ENCODE measurements at regions not wholly inside any gene's neighbourhood (a gene's known extent, or its start where the extent isn't known, plus 50 kb on each side); places are given as distances from the start of the nearest gene placed in this dataset.
"Not testable (repeated sequence)": the region's sequence is repeated elsewhere in the genome, so short reads cannot be mapped to it uniquely, and the experiment has no call there.

GRCh38 chr9:7615344-7615743 is 184.2 kb downstream of the DMAC1 start:
- no peak for DNase-seq

- DNase-seq, result no peak
Observed at GRCh38 chr9:7613931-7614330, 185.6 kb downstream of the DMAC1 start.

GRCh38 chr9:7608261-7608660 is 191.3 kb downstream of the DMAC1 start:
- DNase-seq, result no peak

- DNase-seq, result no peak
Observed at GRCh38 chr9:7607421-7607820, 192.2 kb downstream of the DMAC1 start.

GRCh38 chr9:7606591-7606990 is 193.0 kb downstream of the DMAC1 start:
- DNase-seq, result no peak

- peak in 1 of 4 experiments; percentile 4 for DNase-seq
Observed at GRCh38 chr9:7601739-7602138, 197.8 kb downstream of the DMAC1 start.

GRCh38 chr9:7597716-7598115 is 201.9 kb downstream of the DMAC1 start:
- no peak for DNase-seq

GRCh38 chr9:7592321-7593316 is 207.0 kb downstream of the DMAC1 start:
- DNase-seq, result no peak

GRCh38 chr9:7591501-7591900 is 208.1 kb downstream of the DMAC1 start:
- DNase-seq, result no peak

GRCh38 chr9:7580568-7580967 is 219.0 kb downstream of the DMAC1 start:
- DNase-seq, result no peak

- no peak for DNase-seq
Observed at GRCh38 chr9:7579351-7579750, 220.2 kb downstream of the DMAC1 start.

GRCh38 chr9:7578951-7579350 is 220.6 kb downstream of the DMAC1 start:
- DNase-seq, result no peak

- DNase-seq, result peak; percentile 62 to 78 (median 72)
Observed at GRCh38 chr9:7570107-7570720, 229.4 kb downstream of the DMAC1 start.

- no peak for DNase-seq
Observed at GRCh38 chr9:7567687-7568086, 231.9 kb downstream of the DMAC1 start.

GRCh38 chr9:7561527-7562080 is 238.0 kb downstream of the DMAC1 start:
- DNase-seq, result no peak

- DNase-seq, result no peak
Observed at GRCh38 chr9:7560669-7561305, 238.8 kb downstream of the DMAC1 start.

GRCh38 chr9:7554699-7555098 is 244.9 kb downstream of the DMAC1 start:
- no peak for DNase-seq

- not testable (repeated sequence) for DNase-seq
Observed at GRCh38 chr9:7552706-7553105, 246.9 kb downstream of the DMAC1 start.

GRCh38 chr9:7549249-7549648 is 250.3 kb downstream of the DMAC1 start:
- DNase-seq, result no peak

- no peak for DNase-seq
Observed at GRCh38 chr9:7546261-7546660, 253.3 kb downstream of the DMAC1 start.

GRCh38 chr9:7545371-7546165 is 254.0 kb downstream of the DMAC1 start:
- no peak for DNase-seq

- no peak for DNase-seq
Observed at GRCh38 chr9:7542693-7543092, 256.9 kb downstream of the DMAC1 start.

All from suppressor macrophage (primary cell).